Suprapubic skin (tissue), 4 donors: ENCODE measurements at regions not wholly inside any gene's neighbourhood (a gene's known extent, or its start where the extent isn't known, plus 50 kb on each side); places are given as distances from the start of the nearest gene placed in this dataset.
"Not testable (repeated sequence)": the region's sequence is repeated elsewhere in the genome, so short reads cannot be mapped to it uniquely, and the experiment has no call there.

Experiments
- EP300 ChIP-seq: sonication (generic); formaldehyde crosslinking; IDR thresholded peaks from one replicate; pipeline ENCODE4 v1.6.1; 2017; ENCODE audit warnings: antibody characterized with exemption
- POLR2A ChIP-seq, 2 donors: fragments of 450-650 bp; IDR thresholded peaks; one replicate each; pipeline ENCODE4 v1.6.1; 2017; ENCODE audit warnings: antibody characterized with exemption in 2 of 2, mild to moderate bottlenecking in 2 of 2, moderate library complexity in 2 of 2
- POLR2AphosphoS5 ChIP-seq, 3 donors: sonication (generic); formaldehyde crosslinking; IDR thresholded peaks; one replicate each; pipeline ENCODE4 v1.6.1; 2017; ENCODE audit warnings: antibody characterized with exemption in 3 of 3
- TF ChIP-seq, protein P1 (sequence below), 2 donors: fragments of 200-600 bp in 1 of 2; fragments of 450-650 bp in 1 of 2; sonication (generic) in 1 of 2; IDR thresholded peaks; one replicate each; pipeline ENCODE4 v1.5.1; 2016 to 2019; ENCODE audit warnings: antibody characterized with exemption in 2 of 2, mild to moderate bottlenecking in 1 of 2, moderate library complexity in 1 of 2

DNA sequence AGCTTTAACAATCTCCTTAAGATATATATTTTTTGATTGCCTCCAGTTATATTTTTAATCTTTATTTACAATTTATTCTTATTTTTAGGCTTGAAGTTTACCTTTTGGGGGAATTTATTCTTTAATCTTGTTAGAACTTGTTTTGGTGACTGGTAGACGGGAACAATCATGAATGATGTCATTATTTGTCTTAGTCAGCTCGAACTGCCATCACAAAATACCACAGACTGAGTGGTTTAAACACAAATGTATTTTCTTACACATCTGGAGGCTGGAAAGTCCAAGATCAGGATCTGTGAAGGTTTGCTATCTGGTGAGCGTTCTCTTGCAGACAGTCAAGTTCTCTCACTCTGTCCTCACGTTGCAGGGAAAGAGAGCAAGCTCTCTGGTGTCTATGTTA is 639.5 kb upstream of the SEMA6D start:
- TF ChIP-seq EP300; POLR2A (IDR thresholded peaks at IDR 0.05); POLR2AphosphoS5 (IDR thresholded peaks at IDR 0.05): not testable (repeated sequence)
- TF ChIP-seq, protein P1, sequence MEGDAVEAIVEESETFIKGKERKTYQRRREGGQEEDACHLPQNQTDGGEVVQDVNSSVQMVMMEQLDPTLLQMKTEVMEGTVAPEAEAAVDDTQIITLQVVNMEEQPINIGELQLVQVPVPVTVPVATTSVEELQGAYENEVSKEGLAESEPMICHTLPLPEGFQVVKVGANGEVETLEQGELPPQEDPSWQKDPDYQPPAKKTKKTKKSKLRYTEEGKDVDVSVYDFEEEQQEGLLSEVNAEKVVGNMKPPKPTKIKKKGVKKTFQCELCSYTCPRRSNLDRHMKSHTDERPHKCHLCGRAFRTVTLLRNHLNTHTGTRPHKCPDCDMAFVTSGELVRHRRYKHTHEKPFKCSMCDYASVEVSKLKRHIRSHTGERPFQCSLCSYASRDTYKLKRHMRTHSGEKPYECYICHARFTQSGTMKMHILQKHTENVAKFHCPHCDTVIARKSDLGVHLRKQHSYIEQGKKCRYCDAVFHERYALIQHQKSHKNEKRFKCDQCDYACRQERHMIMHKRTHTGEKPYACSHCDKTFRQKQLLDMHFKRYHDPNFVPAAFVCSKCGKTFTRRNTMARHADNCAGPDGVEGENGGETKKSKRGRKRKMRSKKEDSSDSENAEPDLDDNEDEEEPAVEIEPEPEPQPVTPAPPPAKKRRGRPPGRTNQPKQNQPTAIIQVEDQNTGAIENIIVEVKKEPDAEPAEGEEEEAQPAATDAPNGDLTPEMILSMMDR (IDR thresholded peaks at IDR 0.05) = not testable (repeated sequence)
